Caco-2 (cell line): ENCODE measurements at regions not wholly inside any gene's neighbourhood (a gene's known extent, or its start where the extent isn't known, plus 50 kb on each side); places are given as distances from the start of the nearest gene placed in this dataset.

ENCODE experiments used
- BruUV-seq: library from RNA; stranded (reverse); fragments of 400-500 nt; replicated peaks from 2 replicates; lab custom pipeline; 2021; lab: Mats Ljungman, UMichigan
- CTCF ChIA-PET: fragments of 300-600 bp; sonication (Branson Sonifier 250); formaldehyde crosslinking; loops from one replicate; lab custom pipeline; 2022; ENCODE audit warnings: antibody characterized with exemption; lab: Charles Lee
- POLR2A ChIA-PET: fragments of 300-600 bp; sonication (Branson Sonifier 250); formaldehyde crosslinking; loops from one replicate; lab custom pipeline; 2022; ENCODE audit warnings: antibody characterized with exemption; lab: Charles Lee
- DNase-seq, 2 experiments: peaks; one replicate each; pipeline versions ENCODE4 v3.0.0 to v3.0.0-alpha.2; 2020 to 2022
- H3K27me3 ChIP-seq: replicated peaks from 2 replicates; pipeline ENCODE4 v1.6.0; 2011; ENCODE audit warnings: low read length; ENCODE audit not compliant: control insufficient read depth, insufficient read depth
- H3K36me3 ChIP-seq: 2 replicates; pipeline ENCODE4 v1.5.1; 2011; ENCODE audit warnings: low read length; ENCODE audit not compliant: control insufficient read depth, insufficient read depth
- H3K4me1 ChIP-seq: fragments of 250-450 bp; sonication (Bioruptor Pico); 2 replicates; pipeline ENCODE4 v1.5.1; 2020; ENCODE audit warnings: mild to moderate bottlenecking
- H3K4me3 ChIP-seq: 2 replicates; pipeline ENCODE4 v1.5.1; 2011; ENCODE audit warnings: low read depth, mild to moderate bottlenecking, control low read depth, low read length
- H3K9me3 ChIP-seq: fragments of 250-450 bp; sonication (Bioruptor Pico); 2 replicates; pipeline ENCODE4 v1.5.1; 2020; ENCODE audit warnings: mild to moderate bottlenecking, moderate library complexity
- H3K27ac Mint-ChIP-seq: one replicate; pipeline ENCODE4 v1.8.0; 2022; ENCODE audit warnings: mixed read lengths; ENCODE audit not compliant: unreplicated experiment
- H3K27me3 Mint-ChIP-seq: one replicate; pipeline ENCODE4 v1.8.0; 2022; ENCODE audit warnings: mixed read lengths; ENCODE audit not compliant: insufficient read depth, unreplicated experiment
- H3K36me3 Mint-ChIP-seq: one replicate; pipeline ENCODE4 v1.8.0; 2022; ENCODE audit warnings: mild to moderate bottlenecking, mixed read lengths; ENCODE audit not compliant: insufficient read depth, unreplicated experiment
- H3K4me1 Mint-ChIP-seq: one replicate; pipeline ENCODE4 v1.8.0; 2022; ENCODE audit warnings: low read depth, mixed read lengths; ENCODE audit not compliant: unreplicated experiment
- H3K4me3 Mint-ChIP-seq: one replicate; pipeline ENCODE4 v1.8.0; 2022; ENCODE audit warnings: mild to moderate bottlenecking, moderate library complexity, mixed read lengths; ENCODE audit not compliant: unreplicated experiment
- H3K9me3 Mint-ChIP-seq: one replicate; pipeline ENCODE4 v1.8.0; 2022; ENCODE audit warnings: mixed read lengths; ENCODE audit not compliant: unreplicated experiment
- intact Hi-C: fragments of 100-400 bp; cut with micrococcal nuclease; formaldehyde crosslinking; loops from one replicate; pipeline ENCODE4 v1.10.0; 2022; ENCODE audit not compliant: unreplicated experiment
- TF ChIP-seq, protein P1 (sequence below), 2 experiments: fragments of 200-600 bp in 1 of 2; IDR thresholded peaks; 1 replicate in 1 of 2; 2 replicates in 1 of 2; pipeline versions ENCODE4 v1.5.1 to v1.8.0; 2011 to 2022; ENCODE audit warnings: antibody characterized with exemption in 1 of 2, control low read depth in 1 of 2, inconsistent platforms in 1 of 2, low read depth in 1 of 2, low read length in 1 of 2, mild to moderate bottlenecking in 1 of 2, moderate library complexity in 1 of 2; ENCODE audit not compliant: insufficient read depth in 1 of 2, severe bottlenecking in 1 of 2, unreplicated experiment in 1 of 2

DNA sequence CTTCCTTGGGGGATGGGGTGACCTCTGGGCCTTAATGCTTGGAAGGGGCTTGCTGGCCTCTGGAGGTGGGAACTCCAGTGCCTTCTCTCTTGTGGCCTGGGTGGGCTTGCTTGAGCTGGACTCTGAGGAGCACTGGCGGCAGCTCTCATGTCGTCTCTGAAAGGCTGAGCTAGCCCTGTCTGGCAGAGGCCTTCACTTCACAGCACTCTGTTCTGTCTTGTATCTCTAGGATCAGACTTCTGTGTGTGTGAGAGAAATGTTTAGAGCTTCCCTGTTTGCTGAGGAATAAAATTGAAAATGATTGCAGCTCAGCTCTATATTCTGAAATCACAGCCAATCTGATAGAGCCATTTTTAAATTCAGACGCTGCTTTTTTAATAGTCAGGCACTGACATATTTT lies 185.3 kb downstream of the KCNRG start:
- Mint-ChIP-seq H3K27ac (no peak overlapping the region), H3K27me3 (no peaks in the 10 kb centered on the region), H3K4me1 (no peaks in the 10 kb centered on the region), H3K36me3 (peaks cover 11% of the 10 kb centered on the region), H3K9me3 (no peaks in the 10 kb centered on the region), H3K4me3 (no peak overlapping the region)
- no TSS peak for BruUV-seq
- H3K27me3 ChIP-seq: no peaks in the 10 kb centered on the region
- CTCF ChIA-PET: no interaction called here
- H3K9me3 ChIP-seq: no peaks in the 10 kb centered on the region
- no peaks in the 10 kb centered on the region for H3K4me1 ChIP-seq
- no peak overlapping the region for H3K4me3 ChIP-seq
- TF ChIP-seq, protein P1, sequence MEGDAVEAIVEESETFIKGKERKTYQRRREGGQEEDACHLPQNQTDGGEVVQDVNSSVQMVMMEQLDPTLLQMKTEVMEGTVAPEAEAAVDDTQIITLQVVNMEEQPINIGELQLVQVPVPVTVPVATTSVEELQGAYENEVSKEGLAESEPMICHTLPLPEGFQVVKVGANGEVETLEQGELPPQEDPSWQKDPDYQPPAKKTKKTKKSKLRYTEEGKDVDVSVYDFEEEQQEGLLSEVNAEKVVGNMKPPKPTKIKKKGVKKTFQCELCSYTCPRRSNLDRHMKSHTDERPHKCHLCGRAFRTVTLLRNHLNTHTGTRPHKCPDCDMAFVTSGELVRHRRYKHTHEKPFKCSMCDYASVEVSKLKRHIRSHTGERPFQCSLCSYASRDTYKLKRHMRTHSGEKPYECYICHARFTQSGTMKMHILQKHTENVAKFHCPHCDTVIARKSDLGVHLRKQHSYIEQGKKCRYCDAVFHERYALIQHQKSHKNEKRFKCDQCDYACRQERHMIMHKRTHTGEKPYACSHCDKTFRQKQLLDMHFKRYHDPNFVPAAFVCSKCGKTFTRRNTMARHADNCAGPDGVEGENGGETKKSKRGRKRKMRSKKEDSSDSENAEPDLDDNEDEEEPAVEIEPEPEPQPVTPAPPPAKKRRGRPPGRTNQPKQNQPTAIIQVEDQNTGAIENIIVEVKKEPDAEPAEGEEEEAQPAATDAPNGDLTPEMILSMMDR (IDR thresholded peaks at IDR 0.05; ENCODE audit: insufficient read depth in 1 of 2, low read depth in 1 of 2, low read length in 1 of 2, severe bottlenecking in 1 of 2, unreplicated experiment in 1 of 2): no peak
- intact Hi-C loops: no loop called here
- peaks cover 1% of the 10 kb centered on the region for H3K36me3 ChIP-seq
- DNase-seq: no peak
- POLR2A ChIA-PET: no interaction called here

DNA sequence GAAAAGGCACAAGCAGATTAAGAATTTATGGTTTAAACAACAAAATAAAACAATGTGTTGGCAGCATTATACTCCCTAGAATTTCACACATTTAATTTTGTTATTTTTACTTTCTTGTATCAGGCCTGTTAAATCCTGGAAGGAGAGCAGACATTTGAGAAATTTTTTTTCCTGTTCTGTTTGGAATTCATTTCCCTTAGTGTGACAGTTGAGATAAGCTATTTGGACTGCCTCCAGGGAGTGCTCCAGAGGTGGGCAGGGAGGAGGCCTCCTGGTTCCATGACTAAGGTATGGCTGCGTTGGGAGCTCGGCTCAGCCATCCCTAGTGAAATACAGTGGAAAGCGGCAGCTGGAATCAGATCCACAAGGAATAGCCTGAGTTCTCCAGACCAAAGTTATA lies 185.7 kb downstream of the KCNRG start:
- Histone ChIP-seq H3K4me1 (no peaks in the 10 kb centered on the region), H3K4me3 (no peak overlapping the region), H3K36me3 (peaks cover 1% of the 10 kb centered on the region), H3K9me3 (no peaks in the 10 kb centered on the region), H3K27me3 (no peaks in the 10 kb centered on the region)
- Mint-ChIP-seq H3K36me3 (peaks cover 11% of the 10 kb centered on the region), H3K4me3 (no peak overlapping the region), H3K27ac (no peak overlapping the region), H3K4me1 (no peaks in the 10 kb centered on the region), H3K27me3 (no peaks in the 10 kb centered on the region), H3K9me3 (no peaks in the 10 kb centered on the region)
- CTCF ChIA-PET: interaction anchor here (0.6 kb wide), 2 partner anchors 175 to 1225 kb away, joined by 3 to 4 read pairs; no protein-coding TSS in a partner anchor
- no TSS peak for BruUV-seq
- TF ChIP-seq, protein P1 (IDR thresholded peaks at IDR 0.05; ENCODE audit: insufficient read depth in 1 of 2, low read depth in 1 of 2, low read length in 1 of 2, severe bottlenecking in 1 of 2, unreplicated experiment in 1 of 2): no peak
- intact Hi-C loops: no loop called here
- no peak for DNase-seq
- POLR2A ChIA-PET: no interaction called here

DNA sequence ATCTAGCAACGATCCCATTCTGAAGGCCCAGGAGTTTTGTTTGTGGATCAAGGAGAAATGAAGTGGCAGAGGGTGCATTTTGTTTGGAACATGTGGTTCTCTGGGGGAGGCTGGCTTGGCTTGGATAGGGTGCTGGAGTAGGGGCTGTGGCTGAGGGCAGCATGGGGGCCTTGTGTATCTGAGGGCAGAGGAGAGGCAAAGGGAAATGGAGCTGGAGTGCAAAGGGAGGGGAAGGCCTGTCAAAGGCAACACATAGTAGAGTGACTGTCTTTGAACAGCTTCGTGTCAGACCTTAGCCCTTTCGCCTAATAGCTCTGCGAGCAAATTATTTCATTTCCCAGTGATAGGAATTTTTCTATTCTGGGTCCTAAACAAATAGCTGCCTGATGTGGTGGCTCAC lies 187.2 kb downstream of the KCNRG start:
- no peaks in the 10 kb centered on the region for H3K4me1 Mint-ChIP-seq
- H3K4me3 ChIP-seq: no peak overlapping the region
- no peaks in the 10 kb centered on the region for H3K9me3 ChIP-seq
- H3K27me3 ChIP-seq: no peaks in the 10 kb centered on the region
- H3K27me3 Mint-ChIP-seq: no peaks in the 10 kb centered on the region
- H3K4me1 ChIP-seq: no peaks in the 10 kb centered on the region
- H3K36me3 Mint-ChIP-seq: peaks cover 11% of the 10 kb centered on the region
- peaks cover 1% of the 10 kb centered on the region for H3K36me3 ChIP-seq
- DNase-seq: no peak
- no peaks in the 10 kb centered on the region for H3K9me3 Mint-ChIP-seq
- no peak overlapping the region for H3K4me3 Mint-ChIP-seq
- POLR2A ChIA-PET: no interaction called here
- TF ChIP-seq, protein P1 (IDR thresholded peaks at IDR 0.05; ENCODE audit: insufficient read depth in 1 of 2, low read depth in 1 of 2, low read length in 1 of 2, severe bottlenecking in 1 of 2, unreplicated experiment in 1 of 2): no peak
- H3K27ac Mint-ChIP-seq: no peak overlapping the region
- CTCF ChIA-PET: no interaction called here
- BruUV-seq: no TSS peak
- intact Hi-C loops: no loop called here
